HG02970 (cell line): ENCODE measurements at regions not wholly inside any gene's neighbourhood (a gene's known extent, or its start where the extent isn't known, plus 50 kb on each side); places are given as distances from the start of the nearest gene placed in this dataset.

Experiments used
- ATAC-seq: cut with Tn5 transposase; IDR thresholded peaks from one replicate; pipeline ENCODE4 v1.9.1; 2021; ENCODE audit warnings: mild to moderate bottlenecking, moderate library complexity, moderate number of reproducible peaks; ENCODE audit not compliant: unreplicated experiment, low FRiP score

GRCh38 chr13:74892096-74892495 lies 589.9 kb downstream of the TBC1D4 start:
- ATAC-seq: no peak

- no peak for ATAC-seq
Observed at GRCh38 chr13:74891610-74892009, 590.4 kb downstream of the TBC1D4 start.

- ATAC-seq: no peak
Observed at GRCh38 chr13:74889321-74889720, 592.6 kb downstream of the TBC1D4 start.

GRCh38 chr13:74886502-74886901 lies 595.5 kb downstream of the TBC1D4 start:
- ATAC-seq: no peak

GRCh38 chr13:74883834-74884233 lies 598.1 kb downstream of the TBC1D4 start:
- no peak for ATAC-seq

- no peak for ATAC-seq
Observed at GRCh38 chr13:74871369-74872070, 610.4 kb downstream of the TBC1D4 start.

GRCh38 chr13:74870865-74871264 lies 611.1 kb downstream of the TBC1D4 start:
- ATAC-seq: no peak

- ATAC-seq: no peak
Observed at GRCh38 chr13:74869846-74870245, 612.1 kb downstream of the TBC1D4 start.

GRCh38 chr13:74868049-74868448 lies 613.9 kb downstream of the TBC1D4 start:
- no peak for ATAC-seq

- ATAC-seq: no peak
Observed at GRCh38 chr13:74867460-74867859, 614.5 kb downstream of the TBC1D4 start.

- ATAC-seq: no peak
Observed at GRCh38 chr13:74866101-74866500, 615.9 kb downstream of the TBC1D4 start.

GRCh38 chr13:74865656-74866055 lies 616.3 kb downstream of the TBC1D4 start:
- no peak for ATAC-seq

GRCh38 chr13:74860789-74861188 lies 621.2 kb downstream of the TBC1D4 start:
- ATAC-seq: no peak

GRCh38 chr13:74850893-74851292 lies 631.1 kb downstream of the TBC1D4 start:
- no peak for ATAC-seq

- no peak for ATAC-seq
Observed at GRCh38 chr13:74847966-74848365, 634.0 kb downstream of the TBC1D4 start.

GRCh38 chr13:74845806-74846205 lies 636.2 kb downstream of the TBC1D4 start:
- no peak for ATAC-seq

GRCh38 chr13:74841651-74842050 lies 640.3 kb downstream of the TBC1D4 start:
- ATAC-seq: no peak

GRCh38 chr13:74841123-74841522 lies 640.8 kb downstream of the TBC1D4 start:
- ATAC-seq: no peak

GRCh38 chr13:74839656-74840055 lies 642.3 kb downstream of the TBC1D4 start:
- no peak for ATAC-seq

GRCh38 chr13:74838096-74838495 lies 643.9 kb downstream of the TBC1D4 start:
- no peak for ATAC-seq

GRCh38 chr13:74836628-74837027 lies 645.3 kb downstream of the TBC1D4 start:
- ATAC-seq: no peak

- ATAC-seq: no peak
Observed at GRCh38 chr13:74835579-74835978, 646.4 kb downstream of the TBC1D4 start.

GRCh38 chr13:74825938-74826246 lies 656.1 kb downstream of the TBC1D4 start:
- no peak for ATAC-seq
